LoVo (cell line): ENCODE measurements at regions not wholly inside any gene's neighbourhood (a gene's known extent, or its start where the extent isn't known, plus 50 kb on each side); places are given as distances from the start of the nearest gene placed in this dataset.
"Not testable (repeated sequence)": the region's sequence is repeated elsewhere in the genome, so short reads cannot be mapped to it uniquely, and the experiment has no call there.

ENCODE experiments used
- DNase-seq: peaks from one replicate; pipeline ENCODE4 v3.0.0-alpha.2; 2016; ENCODE audit warnings: low spot score

DNA sequence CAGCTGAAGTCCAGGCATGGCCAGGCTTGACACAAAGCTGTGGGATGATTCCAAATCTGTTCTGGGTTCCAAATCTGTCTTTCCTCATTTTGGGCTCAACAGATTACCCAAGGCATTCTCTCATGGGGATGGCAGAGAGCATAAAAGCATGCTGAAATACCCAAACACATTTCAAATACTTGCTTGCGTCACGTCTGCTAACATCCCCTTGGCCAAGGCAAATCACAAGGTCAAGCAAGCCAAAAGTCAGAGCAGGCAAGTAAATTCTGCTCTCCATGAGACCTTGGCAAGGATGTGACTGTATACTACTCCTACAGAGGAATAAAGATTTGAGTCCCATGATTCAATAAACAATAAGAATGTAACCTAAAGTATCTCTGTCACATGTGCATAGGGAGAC, 306.7 kb downstream of the EPB41L4A start:
- DNase-seq = no peak

DNA sequence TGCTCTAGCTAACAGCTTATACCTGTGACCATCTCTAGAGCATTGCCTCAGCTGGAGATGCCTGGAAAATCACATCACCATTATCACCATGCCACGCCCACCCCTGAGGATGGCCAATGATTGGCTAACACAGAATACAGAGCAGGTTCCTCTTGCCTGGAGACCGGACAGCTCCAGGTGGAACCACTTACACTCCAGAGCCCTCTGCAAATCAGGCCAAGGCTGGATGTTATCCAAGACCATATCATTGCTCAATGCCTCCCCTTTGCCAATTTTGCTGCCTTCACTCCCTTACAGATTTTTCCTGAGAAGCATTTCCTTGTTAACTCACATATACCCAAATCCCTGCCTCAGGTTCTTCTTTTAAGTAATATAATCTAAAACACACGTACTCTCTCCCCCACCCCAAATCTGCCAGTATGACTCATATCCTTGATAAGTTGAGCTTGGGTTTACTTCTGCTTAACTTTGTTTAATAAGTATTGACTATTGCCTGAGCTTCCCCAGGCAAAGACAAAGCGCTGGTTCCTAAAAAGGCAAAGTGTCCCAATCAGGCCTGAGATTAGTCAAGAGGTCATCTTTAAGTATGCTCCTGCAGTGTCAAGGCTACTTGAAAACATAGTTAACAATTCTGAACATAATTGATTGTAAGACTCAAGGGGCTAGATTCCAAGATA, 309.6 kb downstream of the EPB41L4A start:
- DNase-seq = no peak

DNA sequence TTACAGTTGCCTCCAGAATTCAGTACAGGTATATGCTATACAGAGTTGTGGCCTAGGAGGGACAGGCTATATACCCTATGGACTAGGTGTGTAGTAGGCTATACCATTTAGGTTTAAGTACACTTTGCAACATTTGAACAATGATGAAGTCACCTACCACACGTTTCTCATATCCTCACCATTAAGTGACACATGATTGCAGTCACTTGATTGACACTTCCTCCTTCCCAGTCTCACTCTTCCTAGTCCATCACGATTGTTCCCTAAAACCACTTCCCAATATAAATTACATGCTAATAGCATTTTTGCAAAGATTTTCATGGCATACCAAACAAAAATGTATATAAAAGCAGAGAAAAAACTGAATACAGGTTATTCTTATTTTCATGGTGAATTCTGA, 312.2 kb downstream of the EPB41L4A start:
- no peak for DNase-seq

DNA sequence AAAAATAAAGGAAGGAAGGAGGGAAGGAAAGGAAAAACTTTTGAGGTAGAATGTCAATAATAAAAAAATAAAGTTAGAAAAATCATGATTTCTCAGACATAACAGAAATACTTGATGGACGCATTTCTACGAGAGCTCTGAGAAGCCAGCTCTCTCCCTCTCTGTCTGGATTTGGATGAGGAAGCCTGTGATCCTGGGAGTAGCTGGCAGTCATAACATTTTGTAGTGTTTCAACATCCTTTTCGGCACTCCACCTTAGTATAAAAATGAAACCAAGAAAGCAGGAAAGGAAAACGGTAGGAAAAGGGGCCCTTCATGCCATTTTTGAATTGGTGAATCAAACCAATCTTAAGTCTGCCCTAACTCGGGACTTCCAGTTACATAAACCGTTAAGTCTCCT, 321.3 kb downstream of the EPB41L4A start:
- DNase-seq = no peak

DNA sequence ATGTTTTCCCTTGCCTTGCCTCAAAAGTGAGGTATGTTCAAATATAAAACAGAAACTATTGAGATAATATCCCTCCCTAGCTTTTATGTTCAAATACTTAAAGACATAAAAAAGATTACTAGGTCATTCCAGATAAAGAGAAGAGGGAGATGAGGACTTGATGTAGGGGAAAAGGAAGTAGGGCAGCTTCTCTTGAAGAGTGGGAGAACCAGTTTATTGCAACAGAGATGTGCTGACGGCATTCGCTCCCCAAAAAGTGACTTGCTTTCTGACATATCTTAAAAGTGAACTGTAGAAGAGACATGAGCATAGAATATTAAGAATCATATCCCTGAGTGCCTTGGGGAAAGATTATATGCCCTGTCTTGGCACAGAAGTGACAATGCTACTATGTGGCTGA, 330.2 kb upstream of the NREP start:
- DNase-seq = no peak

DNA sequence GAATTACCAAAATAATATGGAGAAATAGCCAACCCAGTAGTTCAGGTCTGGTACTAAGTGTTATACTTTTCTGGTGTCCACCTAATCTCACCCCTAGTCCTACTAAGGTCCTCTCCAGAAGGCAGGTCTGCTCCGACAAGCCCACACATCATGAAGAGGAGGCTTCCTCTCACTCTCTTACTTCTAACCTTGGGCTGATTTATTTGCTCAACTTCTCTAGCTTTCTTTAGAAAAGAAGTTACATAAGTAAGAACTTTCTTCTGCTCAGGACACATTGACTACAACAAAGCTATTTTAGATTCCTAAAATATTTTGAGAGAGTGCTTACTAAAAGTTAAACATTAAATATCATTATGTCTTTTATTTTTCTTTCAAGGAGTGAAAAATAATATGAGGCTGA, 329.7 kb upstream of the NREP start:
- no peak for DNase-seq

DNA sequence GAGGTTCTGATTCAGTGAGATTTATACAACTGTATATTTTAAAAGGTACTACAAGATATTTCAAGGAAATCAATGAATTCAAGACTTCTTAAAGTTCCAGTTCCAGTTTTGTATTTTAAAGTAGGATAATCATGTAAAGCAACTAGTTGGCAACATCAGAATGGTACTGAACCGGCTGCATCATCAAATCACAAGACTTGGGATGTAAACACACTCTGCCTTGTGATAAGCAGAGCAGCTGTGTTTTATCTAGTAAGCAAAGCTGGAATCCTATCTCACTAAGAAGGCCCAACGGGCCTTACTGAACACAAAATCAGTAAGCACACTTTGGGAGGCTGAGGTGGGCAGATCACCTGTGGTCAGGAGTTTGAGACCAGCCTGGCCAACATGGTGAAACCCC, 327.2 kb upstream of the NREP start:
- DNase-seq = no peak

DNA sequence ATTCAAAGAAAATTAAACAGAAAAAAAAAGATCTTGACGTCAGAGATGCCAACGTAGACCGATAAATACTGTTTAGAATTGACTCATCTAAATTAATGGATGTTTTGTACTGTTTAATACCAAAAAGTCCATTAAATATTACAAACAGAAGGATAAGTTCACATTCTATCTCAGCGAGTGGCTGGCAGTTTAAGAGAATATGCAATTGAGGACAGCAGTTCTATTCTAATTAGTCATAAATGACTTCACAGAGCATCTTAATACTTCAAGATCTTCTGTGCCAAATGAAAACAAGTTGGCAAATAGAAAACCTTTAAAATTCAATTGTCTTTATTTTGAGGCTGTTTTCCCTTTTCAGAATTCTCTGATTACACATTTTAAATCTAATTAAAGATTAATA, 326.6 kb upstream of the NREP start:
- DNase-seq = no peak

DNA sequence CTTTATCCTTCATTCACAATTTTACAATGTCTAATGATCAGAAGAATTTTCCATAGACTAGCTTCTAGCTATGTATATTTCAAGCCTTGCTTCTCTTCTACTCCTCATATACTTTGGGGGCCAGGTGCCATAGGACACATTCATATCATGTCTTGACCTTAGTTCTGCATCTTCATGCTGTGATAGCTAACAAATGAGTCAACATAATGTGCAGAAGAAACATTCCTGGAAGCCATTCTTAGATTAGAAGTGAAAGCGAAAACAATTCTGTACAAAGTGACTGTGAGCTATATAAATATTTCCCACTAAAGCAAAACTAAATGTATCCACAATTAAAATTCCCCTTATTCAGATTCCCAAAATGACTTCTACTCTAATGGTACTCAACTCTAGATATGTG, 320.2 kb upstream of the NREP start:
- DNase-seq = no peak

DNA sequence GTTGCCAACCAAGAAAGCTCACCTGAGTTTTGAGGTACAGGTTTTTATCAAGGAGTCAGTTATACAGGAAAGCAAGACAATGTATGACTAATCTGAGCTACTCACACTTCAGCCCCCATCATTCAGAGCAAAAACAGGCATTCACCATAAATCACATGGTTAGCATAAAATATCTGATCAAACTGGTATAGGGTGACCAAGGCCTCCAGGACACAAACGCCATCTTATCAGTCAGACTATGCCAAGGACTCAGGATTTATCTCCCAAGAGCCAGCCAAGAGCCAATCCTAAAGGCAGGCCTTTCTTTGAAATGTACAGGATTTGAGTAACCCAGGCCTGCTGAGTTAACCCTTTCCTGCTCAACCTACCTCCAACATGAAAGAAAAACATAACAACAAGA, 313.0 kb upstream of the NREP start:
- no peak for DNase-seq

DNA sequence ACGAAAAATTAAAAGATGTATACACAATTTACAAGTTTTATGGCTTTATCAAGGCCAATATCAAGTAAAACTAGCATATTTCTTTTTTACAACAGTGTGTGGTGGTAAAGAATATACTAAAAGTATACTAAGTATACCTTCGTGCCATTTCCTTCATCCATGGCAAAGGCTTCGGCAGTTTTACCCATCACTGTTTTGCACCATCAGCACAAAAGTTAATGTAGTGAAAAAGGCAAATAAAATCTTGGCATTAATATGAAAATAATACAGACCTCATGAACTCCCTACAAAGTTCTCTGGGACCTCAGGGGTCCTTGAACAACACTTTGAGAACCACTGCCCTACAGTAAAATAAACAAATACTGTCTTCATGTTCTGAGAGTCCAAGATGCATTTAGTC, 312.3 kb upstream of the NREP start:
- no peak for DNase-seq

DNA sequence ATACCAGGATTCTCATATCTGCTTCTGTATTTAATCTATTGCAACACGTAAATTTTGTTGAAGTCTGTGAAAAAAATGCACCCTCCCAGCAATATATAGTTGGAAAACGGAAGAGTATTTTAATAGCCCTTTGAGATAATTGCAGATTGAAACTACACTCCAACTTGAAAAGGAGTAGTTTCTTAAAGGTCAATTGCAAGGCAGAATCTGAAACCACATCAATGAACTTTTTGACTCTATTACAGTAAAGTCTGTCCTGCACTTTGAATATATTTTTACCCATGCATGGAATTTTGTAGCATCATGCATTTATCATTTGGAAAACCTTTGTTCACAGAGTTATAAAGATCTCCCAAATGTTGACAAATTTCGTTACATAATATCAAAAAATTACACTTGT, 311.6 kb upstream of the NREP start:
- DNase-seq = no peak

DNA sequence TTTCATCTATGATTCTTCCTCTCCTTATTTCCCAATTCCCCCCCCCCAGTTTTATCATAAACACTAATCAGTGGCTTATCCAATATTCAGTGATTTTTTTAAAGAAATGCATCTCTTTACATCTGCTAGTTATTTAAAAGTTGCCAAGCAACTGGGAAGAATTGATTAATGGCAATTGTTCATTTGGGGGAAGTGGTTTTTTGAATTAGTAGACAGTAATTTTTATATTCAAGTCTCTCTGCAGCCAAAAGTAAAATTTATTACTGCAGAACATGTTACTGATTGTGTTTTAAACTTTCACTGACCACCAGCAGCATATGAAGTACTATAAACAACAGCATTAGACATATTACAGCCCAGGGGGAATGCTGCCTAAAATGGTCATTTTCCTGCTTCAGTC, 308.8 kb upstream of the NREP start:
- no peak for DNase-seq

DNA sequence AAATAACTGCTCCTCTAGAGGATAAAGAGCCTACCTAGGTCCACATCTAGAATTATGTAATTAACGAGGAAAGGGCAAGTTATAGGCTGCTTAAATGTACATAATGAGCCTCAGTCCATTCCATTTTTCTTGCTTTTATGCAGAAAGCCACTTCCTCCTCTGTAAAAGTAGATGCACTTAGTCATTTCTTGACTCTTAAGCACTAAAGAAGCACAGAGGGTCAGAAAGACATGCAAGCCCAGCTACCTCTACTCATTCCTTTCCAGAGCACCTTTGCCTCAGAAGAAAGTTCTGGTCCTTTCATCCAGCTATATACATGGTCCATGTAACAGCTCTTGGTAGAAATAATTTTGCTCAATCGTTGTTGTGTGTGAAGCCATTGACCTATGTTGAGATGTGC, 308.0 kb upstream of the NREP start:
- no peak for DNase-seq

DNA sequence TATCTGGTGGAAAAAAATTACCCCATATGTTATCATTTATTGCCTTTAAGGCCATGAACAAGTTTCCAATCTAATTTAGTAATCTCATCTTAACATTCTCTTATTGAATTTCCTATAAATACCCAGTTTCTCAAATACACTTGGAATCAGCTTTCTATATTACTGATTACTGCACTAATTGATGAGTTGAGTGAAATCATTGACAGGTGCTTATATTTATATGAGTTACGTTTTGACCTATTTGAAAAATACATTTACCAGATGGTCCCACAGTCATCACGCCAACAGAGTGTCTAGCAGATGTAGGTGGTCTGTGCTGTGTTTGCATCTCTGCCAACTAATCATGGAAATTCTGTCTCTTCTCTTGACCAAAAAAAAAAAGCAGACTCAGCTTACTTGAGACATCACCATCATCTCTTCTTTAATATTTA, 307.3 kb upstream of the NREP start:
- DNase-seq = no peak

DNA sequence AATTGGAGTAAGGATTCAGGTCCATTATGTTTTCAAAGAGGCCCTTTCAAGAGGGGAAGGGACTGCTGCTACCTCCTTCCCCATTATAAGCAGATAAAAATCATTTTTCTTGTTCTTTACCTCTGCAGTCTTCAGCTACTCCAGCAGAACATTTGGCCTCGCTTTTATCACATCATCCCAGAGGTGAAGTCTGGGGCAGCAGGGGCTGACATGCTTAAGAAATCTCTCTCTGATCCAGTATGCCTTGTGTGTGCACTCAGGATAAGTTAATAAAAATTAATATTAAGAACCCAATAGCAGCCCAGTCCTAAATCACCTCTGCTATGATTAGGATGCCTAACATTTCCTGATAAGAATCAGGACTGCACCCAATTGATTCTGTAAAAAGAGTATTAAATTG, 306.9 kb upstream of the NREP start:
- no peak for DNase-seq

DNA sequence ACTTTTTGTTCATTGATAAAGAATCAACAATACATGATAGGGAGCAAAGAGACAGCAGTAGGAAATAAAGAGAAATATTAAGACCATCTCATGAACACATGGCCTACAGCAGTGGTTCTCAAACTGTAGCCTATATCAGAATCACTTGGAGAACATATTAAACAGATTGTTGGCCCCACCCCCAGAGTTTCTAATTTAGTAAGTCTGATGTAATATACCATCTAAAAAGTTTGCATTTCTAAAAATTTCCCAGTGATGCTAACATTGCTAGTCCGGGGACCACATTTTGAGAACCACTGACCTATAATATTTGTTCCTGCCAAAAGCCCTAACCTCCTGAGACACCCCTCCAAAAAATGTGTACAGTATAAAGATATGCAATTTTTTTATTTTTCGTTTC, 306.2 kb upstream of the NREP start:
- DNase-seq = no peak

DNA sequence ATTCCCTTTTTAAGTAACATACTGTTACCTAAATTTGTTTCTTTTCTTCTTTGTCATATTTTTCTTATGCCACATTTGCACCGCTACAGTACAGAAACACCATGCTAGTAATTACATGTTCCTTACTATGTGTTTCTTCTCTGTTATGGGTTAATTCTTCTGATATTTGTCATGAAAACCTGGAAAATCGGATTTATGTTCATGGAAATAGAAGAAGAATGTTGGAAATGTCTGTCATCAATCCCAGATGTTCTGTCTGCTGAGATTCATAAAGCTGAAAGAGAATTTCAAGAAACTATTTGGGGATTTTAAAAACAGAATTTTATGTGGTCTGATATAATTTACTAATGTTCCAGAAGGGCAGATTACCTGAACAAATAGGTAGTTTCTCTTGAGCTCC, 305.2 kb upstream of the NREP start:
- DNase-seq = no peak

DNA sequence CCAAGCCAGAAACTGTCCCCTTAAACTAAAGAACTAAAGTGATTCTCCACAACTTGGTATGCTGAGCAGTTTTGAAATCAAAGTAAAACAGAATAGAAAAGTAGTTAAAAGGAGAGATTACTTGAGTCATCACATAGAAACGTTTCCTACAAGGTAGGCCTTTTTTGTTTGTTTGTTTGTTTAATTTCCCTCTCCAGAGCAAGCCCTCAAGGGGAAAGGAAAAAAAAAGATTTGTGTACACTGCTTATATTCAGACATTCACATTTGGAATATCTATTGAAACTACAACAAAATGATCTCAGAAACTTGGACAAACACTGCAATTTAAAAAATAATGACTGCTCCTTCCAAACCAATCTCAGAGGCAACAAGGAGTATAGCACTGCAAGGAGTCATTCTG, 304.7 kb upstream of the NREP start:
- DNase-seq = no peak

DNA sequence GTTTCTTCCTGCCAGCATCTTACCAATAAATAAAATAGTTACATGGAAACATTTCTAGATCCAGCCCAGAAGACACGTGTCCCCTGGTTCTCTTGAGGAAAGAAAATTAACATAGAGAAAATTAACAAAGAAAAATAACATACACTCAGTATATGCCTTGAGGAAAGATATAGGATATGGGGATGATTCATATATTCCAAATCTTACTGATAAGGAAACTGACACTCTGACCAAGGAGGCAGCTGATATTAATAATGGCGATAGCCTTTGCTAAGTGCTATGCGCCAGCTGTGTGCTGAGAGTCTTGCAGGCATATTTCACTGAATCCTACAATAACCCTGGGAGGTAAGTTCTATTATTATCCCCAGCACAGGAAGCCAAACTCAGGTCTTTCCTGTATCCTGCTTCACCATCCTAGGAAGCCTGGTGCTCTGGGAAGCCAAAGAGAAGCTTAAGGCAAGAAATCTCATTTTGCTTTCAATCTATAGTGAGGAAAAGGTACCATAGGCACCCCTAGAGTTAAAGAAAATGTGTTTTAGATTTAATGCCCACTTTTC, 302.7 kb upstream of the NREP start:
- DNase-seq = no peak

DNA sequence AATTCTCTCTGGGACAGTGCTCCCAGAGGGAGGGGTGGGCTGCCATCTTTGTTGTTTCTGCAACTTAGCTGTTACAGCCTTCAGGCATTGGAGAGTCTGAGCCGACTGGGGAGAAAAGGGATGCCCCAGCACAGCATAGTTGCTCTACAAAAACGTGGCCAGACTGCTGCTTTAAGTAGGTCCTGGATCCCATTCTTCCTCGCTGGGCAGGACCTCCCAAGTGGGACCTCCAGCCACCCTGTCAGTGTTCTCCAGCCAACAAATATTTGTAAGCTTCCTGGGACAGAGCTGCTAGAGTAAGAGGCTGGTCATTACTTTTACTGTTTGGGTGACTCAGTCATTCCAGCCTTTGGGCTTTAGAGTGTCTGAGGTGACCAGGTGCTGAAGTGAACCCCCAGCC, 292.7 kb upstream of the NREP start:
- DNase-seq = no peak

DNA sequence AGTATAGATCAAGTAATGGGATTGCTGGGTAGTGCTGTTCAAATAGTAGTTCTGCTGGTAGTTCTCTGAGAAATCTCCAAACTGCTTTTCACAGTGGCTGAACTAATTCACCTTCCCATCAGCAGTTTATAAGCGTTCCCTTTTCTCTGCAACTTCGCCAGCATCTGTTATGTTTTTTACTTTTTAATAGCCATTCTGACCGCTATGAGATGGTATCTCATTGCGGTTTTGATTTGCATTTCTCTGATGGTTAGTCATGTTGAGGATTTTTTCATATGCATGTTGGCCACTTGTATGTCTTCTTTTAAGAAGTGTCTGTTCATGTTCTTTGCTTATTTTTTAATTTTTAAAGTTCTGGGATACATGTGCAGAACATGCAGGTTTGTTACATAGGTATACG, 279.2 kb upstream of the NREP start:
- DNase-seq = no peak

DNA sequence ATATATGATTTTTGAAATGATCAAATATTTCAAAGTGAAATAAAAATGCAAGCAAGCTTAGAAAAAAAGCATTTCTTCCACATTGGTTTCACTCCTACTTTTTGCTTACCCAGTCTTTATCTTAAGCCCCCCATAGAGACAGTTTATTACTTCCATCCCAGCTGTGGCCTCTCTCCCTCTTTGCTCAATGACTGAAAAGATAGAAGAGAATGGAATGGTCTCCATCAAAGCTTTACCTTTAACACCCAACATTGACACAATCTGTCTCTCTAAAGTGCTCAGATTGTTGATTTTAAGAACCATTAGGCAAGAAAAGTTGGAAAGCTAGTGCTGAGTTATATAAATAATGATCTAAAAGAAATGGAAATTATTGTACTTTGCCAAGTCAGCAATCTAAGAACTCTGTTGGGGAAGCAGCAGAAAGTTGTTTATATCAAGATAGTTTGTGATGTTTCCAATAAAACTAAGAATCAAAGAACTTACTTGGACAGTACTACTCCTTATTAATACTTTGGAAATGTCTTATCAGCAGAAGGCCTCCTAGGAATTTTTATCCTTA, 277.5 kb upstream of the NREP start:
- no peak for DNase-seq

DNA sequence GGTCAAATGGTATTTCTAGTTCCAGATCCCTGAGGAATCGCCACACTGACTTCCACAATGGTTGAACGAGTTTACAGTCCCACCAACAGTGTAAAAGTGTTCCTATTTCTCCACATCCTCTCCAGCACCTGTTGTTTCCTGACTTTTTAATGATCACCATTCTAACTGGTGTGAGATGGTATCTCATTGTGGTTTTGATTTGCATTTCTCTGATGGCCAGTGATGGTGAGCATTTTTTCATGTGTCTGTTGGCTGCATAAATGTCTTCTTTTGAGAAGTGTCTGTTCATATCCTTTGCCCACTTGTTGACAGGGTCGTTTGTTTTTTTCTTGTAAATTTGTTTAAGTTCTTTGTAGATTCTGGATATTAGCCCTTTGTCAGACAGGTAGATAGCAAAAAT, 269.9 kb upstream of the NREP start:
- DNase-seq = not testable (repeated sequence)
